ENCODE measurements at regions not wholly inside any gene's neighbourhood (a gene's known extent, or its start where the extent isn't known, plus 50 kb on each side); places are given as distances from the start of the nearest gene placed in this dataset.

DNA sequence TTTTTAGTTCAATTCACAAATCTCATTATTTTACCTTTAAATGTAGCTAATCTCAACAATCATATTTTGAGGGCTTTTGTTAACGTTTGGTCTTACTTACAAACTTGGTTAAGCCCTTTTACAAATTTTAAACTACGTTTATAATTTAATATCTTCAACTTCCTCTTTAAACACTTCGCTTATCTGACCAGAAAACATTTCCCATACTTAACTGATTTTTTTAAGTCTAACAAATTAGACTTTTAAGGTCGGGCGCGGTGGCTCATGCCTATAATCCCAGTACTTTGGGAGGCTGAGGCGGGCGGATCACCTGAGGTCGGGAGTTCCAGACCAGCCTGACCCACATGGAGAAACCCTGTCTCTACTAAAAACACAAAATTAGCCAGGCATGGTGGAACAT lies 300.9 kb downstream of the LMX1A start:
- Histone ChIP-seq H3K79me2 (replicated peaks; ENCODE audit: insufficient read depth, low read length) (no peaks in the 10 kb centered on the region), H3K27ac (ENCODE audit: low read length) (no peak overlapping the region), H3K9me2 (ENCODE audit: insufficient read depth, low read length) (no peaks in the 10 kb centered on the region), H4K20me1 (ENCODE audit: insufficient read depth) (no peaks in the 10 kb centered on the region), H3K27me3 (ENCODE audit: insufficient read depth, low read depth, low read length) (no peaks in the 10 kb centered on the region), H3K9me3 (ENCODE audit: low read length) (no peaks in the 10 kb centered on the region), H3K36me3 (ENCODE audit: insufficient read depth, low read length) (no peaks in the 10 kb centered on the region), H2AFZ (ENCODE audit: low read depth, low read length) (no peak overlapping the region), H3K4me3 (ENCODE audit: low read length) (no peak overlapping the region), H3F3A (ENCODE audit: insufficient read depth, low read length, poor library complexity, severe bottlenecking) (peaks cover 5% of the 10 kb centered on the region), H3K4me2 (ENCODE audit: low read length) (no peak overlapping the region), H3K9ac (ENCODE audit: low read length) (no peak overlapping the region)
- TF ChIP-seq, protein P1, sequence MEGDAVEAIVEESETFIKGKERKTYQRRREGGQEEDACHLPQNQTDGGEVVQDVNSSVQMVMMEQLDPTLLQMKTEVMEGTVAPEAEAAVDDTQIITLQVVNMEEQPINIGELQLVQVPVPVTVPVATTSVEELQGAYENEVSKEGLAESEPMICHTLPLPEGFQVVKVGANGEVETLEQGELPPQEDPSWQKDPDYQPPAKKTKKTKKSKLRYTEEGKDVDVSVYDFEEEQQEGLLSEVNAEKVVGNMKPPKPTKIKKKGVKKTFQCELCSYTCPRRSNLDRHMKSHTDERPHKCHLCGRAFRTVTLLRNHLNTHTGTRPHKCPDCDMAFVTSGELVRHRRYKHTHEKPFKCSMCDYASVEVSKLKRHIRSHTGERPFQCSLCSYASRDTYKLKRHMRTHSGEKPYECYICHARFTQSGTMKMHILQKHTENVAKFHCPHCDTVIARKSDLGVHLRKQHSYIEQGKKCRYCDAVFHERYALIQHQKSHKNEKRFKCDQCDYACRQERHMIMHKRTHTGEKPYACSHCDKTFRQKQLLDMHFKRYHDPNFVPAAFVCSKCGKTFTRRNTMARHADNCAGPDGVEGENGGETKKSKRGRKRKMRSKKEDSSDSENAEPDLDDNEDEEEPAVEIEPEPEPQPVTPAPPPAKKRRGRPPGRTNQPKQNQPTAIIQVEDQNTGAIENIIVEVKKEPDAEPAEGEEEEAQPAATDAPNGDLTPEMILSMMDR (IDR thresholded peaks at IDR 0.05; ENCODE audit: poor library complexity, severe bottlenecking), result no peak
- TF ChIP-seq EZH2 (IDR thresholded peaks at IDR 0.05; ENCODE audit: borderline replicate concordance, insufficient read depth, low read length, poor library complexity, severe bottlenecking) (no peak), RAD21 (conservative IDR thresholded peaks at IDR 0.05) (no peak)

GRCh38 chr1:165054627-165055026 lies 301.9 kb downstream of the LMX1A start:
- no peaks in the 10 kb centered on the region for H3K36me3 ChIP-seq (ENCODE audit: insufficient read depth, low read length)
- H3K27ac ChIP-seq (ENCODE audit: low read length), result no peak overlapping the region
- H3K9ac ChIP-seq (ENCODE audit: low read length), result no peak overlapping the region
- no peak overlapping the region for H3K4me3 ChIP-seq (ENCODE audit: low read length)
- TF ChIP-seq, protein P2, sequence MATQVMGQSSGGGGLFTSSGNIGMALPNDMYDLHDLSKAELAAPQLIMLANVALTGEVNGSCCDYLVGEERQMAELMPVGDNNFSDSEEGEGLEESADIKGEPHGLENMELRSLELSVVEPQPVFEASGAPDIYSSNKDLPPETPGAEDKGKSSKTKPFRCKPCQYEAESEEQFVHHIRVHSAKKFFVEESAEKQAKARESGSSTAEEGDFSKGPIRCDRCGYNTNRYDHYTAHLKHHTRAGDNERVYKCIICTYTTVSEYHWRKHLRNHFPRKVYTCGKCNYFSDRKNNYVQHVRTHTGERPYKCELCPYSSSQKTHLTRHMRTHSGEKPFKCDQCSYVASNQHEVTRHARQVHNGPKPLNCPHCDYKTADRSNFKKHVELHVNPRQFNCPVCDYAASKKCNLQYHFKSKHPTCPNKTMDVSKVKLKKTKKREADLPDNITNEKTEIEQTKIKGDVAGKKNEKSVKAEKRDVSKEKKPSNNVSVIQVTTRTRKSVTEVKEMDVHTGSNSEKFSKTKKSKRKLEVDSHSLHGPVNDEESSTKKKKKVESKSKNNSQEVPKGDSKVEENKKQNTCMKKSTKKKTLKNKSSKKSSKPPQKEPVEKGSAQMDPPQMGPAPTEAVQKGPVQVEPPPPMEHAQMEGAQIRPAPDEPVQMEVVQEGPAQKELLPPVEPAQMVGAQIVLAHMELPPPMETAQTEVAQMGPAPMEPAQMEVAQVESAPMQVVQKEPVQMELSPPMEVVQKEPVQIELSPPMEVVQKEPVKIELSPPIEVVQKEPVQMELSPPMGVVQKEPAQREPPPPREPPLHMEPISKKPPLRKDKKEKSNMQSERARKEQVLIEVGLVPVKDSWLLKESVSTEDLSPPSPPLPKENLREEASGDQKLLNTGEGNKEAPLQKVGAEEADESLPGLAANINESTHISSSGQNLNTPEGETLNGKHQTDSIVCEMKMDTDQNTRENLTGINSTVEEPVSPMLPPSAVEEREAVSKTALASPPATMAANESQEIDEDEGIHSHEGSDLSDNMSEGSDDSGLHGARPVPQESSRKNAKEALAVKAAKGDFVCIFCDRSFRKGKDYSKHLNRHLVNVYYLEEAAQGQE (IDR thresholded peaks at IDR 0.05; ENCODE audit: borderline replicate concordance), result no peak
- TF ChIP-seq EZH2 (IDR thresholded peaks at IDR 0.05; ENCODE audit: borderline replicate concordance, insufficient read depth, low read length, poor library complexity, severe bottlenecking), result no peak
- no peak for TF ChIP-seq EP300 (conservative IDR thresholded peaks at IDR 0.05; ENCODE audit: poor library complexity, severe bottlenecking)
- no peak for TF ChIP-seq POLR2AphosphoS5 (IDR thresholded peaks at IDR 0.05)
- no peak for TF ChIP-seq RAD21 (conservative IDR thresholded peaks at IDR 0.05)
- no peak for TF ChIP-seq MXI1 (conservative IDR thresholded peaks at IDR 0.05; ENCODE audit: poor library complexity, severe bottlenecking)
- no peak for TF ChIP-seq SMC3 (conservative IDR thresholded peaks at IDR 0.05; ENCODE audit: poor library complexity)
- no peak for TF ChIP-seq TAF1 (IDR thresholded peaks at IDR 0.05; ENCODE audit: low read depth)
- TF ChIP-seq, protein P1 (IDR thresholded peaks at IDR 0.05; ENCODE audit: poor library complexity, severe bottlenecking), result no peak
- no peaks in the 10 kb centered on the region for H3K9me2 ChIP-seq (ENCODE audit: insufficient read depth, low read length)
- H3K9me3 ChIP-seq (ENCODE audit: low read length), result no peaks in the 10 kb centered on the region
- H3K27me3 ChIP-seq (ENCODE audit: insufficient read depth, low read depth, low read length), result no peaks in the 10 kb centered on the region
- H3K4me2 ChIP-seq (ENCODE audit: low read length), result no peak overlapping the region
- H3F3A ChIP-seq (ENCODE audit: insufficient read depth, low read length, poor library complexity, severe bottlenecking), result peaks cover 5% of the 10 kb centered on the region
- no peaks in the 10 kb centered on the region for H4K20me1 ChIP-seq (ENCODE audit: insufficient read depth)
- no peak overlapping the region for H2AFZ ChIP-seq (ENCODE audit: low read depth, low read length)
- no peaks in the 10 kb centered on the region for H3K79me2 ChIP-seq (replicated peaks; ENCODE audit: insufficient read depth, low read length)
